ENCODE measurements at regions not wholly inside any gene's neighbourhood (a gene's known extent, or its start where the extent isn't known, plus 50 kb on each side); places are given as distances from the start of the nearest gene placed in this dataset.

DNA sequence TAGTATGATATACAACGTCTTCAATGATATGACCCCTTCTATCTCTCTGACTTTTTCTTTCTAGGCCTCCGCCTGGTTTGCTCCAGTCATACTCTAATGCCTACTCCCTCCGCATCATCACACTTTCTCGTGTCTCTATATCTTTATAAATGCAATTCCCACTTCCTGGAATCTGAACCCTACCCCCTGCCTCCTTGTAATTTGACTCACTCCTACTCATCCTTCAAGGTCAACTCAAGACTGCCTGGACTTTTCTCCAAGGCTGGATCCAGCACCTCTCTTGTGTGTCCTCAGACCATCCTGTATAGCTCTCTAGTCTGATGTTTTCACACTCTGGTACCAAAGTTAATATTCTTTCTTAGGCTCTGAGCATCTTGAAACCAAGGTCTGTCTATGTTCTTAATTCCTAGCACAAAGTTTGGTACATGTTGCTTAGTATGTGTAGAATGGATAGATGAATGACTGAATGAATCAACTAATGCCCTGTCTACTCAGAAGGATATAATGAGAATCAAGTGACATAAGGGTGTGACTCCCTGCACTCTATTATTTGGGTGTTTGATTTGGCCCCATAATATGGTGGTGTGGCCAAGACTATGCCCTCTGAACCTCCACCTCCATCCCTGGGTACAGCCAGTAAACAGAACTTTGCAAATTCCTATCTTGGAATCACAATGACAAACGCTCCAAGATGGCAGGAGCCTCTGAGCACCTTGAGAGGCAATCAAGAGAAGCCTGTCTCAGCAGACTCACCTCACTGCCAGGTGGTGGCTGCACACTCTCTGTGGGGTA lies 74.3 kb upstream of the SERP2 start:
- TF ChIP-seq CTCF (IDR thresholded peaks at IDR 0.05 in 4 of 5, conservative IDR thresholded peaks at IDR 0.05 in 1 of 5) (no peak), POLR2A (IDR thresholded peaks at IDR 0.05) (no peak)
